GM11168 (cell line): ENCODE measurements at regions not wholly inside any gene's neighbourhood (a gene's known extent, or its start where the extent isn't known, plus 50 kb on each side); places are given as distances from the start of the nearest gene placed in this dataset.

Experiments
- in situ Hi-C: fragments of 300-500 bp; cut with MboI; formaldehyde crosslinking; loops from one replicate; pipeline ENCODE4 v1.12.0; 2022; ENCODE audit warnings: low sequenced_read_pairs; ENCODE audit not compliant: unreplicated experiment

GRCh38 chr20:60304931-60305330 lies 346.7 kb downstream of the CDH26 start:
- in situ Hi-C loops = no loop called here

GRCh38 chr20:60306105-60306504 lies 347.9 kb downstream of the CDH26 start:
- in situ Hi-C loops = no loop called here

GRCh38 chr20:60306551-60306950 lies 348.3 kb downstream of the CDH26 start:
- in situ Hi-C loops = no loop called here

DNA sequence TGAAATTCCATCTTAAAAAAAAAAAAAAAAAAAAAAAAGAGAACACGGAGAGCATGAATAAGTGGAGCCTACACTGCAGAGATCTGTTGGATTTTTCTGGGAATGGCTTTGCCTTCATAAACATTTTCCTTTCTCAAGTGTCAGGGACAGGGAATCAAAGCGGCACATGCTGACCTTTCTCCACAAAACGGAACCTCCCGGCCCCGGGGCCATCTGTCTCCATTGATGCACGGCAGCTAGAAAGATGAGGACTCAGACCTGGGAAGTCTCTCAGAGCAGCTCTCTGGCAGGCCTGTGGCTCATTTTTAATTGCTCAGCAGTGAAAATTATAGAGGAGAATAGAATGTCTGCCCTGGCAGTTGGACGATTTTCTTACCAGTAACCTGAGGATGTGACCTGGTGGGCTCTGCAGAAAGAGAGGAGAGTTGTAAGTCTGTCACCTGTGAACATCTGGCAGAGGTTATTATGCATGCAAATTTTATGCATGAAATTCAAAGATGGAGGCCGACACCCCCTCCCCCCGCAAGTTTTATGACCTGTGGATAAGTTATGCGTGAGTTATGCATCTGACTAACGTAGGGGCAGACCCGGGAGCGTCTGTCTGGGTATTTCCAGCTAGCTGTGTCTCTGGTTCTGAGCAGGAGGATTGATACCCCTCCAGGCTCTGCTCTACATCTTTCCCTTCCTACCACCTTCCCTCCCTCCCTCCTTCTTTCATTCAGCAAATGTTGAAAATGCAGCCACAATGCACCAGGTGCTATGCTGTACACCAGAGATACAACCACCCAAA lies 352.5 kb downstream of the CDH26 start:
- in situ Hi-C loops = no loop called here

- in situ Hi-C loops = no loop called here
Measured at GRCh38 chr20:60313191-60313590, 355.0 kb downstream of the CDH26 start.

GRCh38 chr20:60313614-60314013 lies 355.4 kb downstream of the CDH26 start:
- in situ Hi-C loops = no loop called here

DNA sequence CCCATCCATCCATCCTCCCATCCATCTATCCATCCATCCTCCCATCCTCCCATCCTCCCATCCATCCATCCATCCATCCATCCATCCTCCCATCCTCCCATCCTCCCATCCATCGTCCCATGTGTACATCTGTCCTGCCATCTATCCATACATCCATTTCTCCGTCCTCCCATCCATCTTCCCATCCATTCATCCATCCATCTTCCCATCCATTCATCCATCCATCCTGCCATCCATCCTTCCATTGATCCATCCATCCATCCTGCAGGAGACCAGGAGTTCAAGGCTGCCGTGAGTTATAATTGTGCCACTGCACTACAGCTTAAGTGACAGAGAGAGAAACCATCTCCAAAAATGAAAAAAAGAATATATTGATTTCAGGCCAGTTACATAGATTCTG lies 356.5 kb downstream of the CDH26 start:
- in situ Hi-C loops = no loop called here

DNA sequence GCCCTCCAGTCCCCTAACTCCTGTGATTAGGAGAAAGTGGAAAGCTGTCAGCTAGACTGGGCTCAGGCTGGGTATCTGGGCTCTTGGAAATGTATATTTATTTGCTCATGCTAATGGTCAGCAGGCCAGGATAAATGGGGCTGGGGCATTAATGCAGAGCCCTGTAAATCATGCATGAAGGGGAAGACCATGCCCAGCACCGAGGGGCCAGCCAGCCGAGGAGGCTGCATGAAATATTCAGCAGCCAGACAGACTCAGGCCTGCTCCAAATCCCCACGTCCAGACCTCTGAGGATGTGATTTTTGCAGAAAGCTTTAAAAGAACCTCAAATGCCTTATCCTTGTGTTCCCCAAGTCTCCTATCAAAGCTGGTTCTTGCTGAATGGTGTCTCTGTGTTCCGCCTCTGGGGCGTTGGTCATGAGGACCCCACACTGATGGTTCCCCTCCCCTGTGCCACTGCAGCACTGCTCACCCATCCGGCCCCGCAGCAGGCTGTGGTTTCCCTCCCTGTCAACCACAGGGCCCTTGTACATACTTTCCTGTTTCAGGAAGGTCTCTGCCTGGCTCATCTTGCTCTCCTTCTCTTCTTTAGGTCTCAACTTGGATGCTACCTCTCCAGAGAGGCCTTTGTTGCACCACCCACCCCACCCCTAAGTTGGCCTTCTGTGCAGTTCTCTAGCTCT lies 358.4 kb downstream of the CDH26 start:
- in situ Hi-C loops = no loop called here

DNA sequence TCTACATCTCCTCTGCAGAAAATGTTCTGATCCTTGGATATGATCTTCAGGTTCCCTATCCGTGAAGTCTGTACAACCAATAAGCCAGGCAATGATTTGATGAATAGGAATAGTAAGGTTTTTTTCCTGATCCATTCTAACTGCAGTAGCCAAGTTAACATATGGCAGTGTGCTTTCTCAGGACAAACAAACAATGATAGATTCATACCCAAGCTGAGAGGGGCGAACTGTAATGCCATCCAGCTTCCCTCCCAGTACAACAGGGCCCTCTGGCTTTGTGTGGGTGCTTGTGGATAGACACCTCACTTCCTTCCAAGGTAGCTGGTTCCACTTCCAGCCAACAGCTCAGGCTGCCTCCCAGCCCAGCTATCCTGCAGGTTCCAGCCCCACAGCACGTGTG lies 359.2 kb downstream of the CDH26 start:
- in situ Hi-C loops = no loop called here

- in situ Hi-C loops = no loop called here
Measured at GRCh38 chr20:60321601-60322000, 363.4 kb downstream of the CDH26 start.

- in situ Hi-C loops = no loop called here
Measured at GRCh38 chr20:60326821-60327220, 368.6 kb downstream of the CDH26 start.

DNA sequence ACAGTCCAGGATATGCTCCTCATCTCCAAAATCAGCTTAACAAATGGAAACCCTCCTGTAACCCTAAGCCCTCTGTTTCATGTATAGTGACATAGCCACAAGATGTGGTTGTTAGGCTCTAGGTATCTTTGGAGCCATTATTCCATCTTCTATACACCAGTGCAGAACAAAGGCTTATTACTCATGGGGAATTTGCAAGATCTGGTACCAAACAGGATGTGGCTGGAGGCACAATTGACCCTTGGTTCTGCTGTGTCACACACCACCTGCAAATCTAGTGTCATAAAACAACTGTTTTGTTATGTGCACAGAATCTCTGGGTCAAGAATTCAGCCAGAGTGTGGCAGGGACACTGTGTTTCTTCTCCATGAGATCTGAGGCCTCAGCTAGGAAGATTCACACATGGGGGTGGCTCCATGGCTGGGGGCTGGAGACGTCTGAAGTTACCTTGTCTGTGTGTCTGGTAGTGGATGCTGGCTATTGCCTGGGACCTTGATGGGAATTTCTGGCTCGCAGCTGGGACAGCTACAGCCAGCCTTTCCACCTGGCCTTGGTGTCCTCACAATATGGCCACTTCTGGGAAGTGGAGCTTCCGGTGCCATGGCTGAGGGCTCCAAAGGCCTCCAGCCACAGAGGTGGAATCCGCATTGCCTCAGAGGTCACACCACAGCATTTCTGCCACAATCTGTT lies 369.9 kb downstream of the CDH26 start:
- in situ Hi-C loops = no loop called here

GRCh38 chr20:60330461-60330860 lies 372.2 kb downstream of the CDH26 start:
- in situ Hi-C loops = no loop called here

- in situ Hi-C loops = no loop called here
Measured at GRCh38 chr20:60331688-60332300, 373.6 kb downstream of the CDH26 start.

- in situ Hi-C loops = no loop called here
Measured at GRCh38 chr20:60332523-60332922, 374.3 kb downstream of the CDH26 start.

GRCh38 chr20:60334911-60335310 lies 376.7 kb downstream of the CDH26 start:
- in situ Hi-C loops = no loop called here

GRCh38 chr20:60338556-60338955 lies 380.3 kb downstream of the CDH26 start:
- in situ Hi-C loops = no loop called here

DNA sequence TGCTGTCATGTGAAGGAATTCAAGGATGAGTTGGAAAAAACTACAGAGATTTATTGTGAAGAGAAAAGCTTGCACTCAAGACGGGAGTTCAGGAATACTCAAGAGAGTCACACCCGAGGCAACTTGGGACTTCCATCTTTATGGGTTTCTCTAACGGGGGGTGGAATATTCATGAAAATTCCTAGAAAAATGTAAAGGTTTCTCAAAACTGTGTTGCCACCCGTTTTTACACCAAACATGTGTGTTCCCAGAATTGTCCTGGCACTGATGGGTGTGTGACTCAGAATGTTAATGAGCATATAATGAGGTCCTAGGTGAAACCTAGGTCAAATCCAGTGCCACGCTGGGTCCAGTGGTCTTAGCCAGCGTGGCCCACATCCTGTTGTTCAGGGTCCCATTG lies 381.5 kb downstream of the CDH26 start:
- in situ Hi-C loops = no loop called here

GRCh38 chr20:60340232-60340631 lies 382.0 kb downstream of the CDH26 start:
- in situ Hi-C loops = no loop called here

- in situ Hi-C loops = no loop called here
Measured at GRCh38 chr20:60341062-60341461, 382.8 kb downstream of the CDH26 start.

DNA sequence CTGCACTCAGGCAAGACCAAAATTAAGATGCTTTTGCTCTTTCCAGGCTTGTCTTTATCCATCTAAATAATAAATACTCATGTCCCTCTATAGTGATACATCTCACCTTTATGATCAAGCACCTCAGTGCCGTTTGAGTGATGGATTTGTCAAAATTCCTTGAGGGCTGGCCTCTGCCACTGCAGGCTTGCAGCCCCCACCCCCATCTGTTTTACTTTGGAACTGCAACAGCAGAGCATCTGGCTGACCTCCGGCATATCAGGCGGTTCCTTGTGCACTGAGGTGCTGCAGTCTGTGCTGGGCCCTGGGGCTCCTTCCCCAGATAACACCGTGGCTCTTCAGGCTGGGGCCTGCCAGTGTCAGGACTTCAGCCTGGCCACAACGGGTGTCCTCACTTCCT lies 386.9 kb downstream of the CDH26 start:
- in situ Hi-C loops = no loop called here
